IMR-90 (cell line): ENCODE measurements at regions not wholly inside any gene's neighbourhood (a gene's known extent, or its start where the extent isn't known, plus 50 kb on each side); places are given as distances from the start of the nearest gene placed in this dataset.

Experiments
- ATAC-seq: fragments of 200-7000 bp; cut with Tn5 transposase; 2 replicates; pipeline ENCODE4 v1.9.1; 2020; ENCODE audit warnings: low read depth, mild to moderate bottlenecking, moderate library complexity
- BruUV-seq: library from RNA; stranded (reverse); fragments of 400-500 nt; replicated peaks from 2 replicates; lab custom pipeline; 2021; lab: Mats Ljungman, UMichigan
- CTCF ChIA-PET: fragments of 300-600 bp; formaldehyde crosslinking; extraction: SDS; loops from one replicate; lab custom pipeline; 2021; ENCODE audit warnings: antibody characterized with exemption; lab: Yijun Ruan, JAX
- POLR2A ChIA-PET: fragments of 300-600 bp; sonication (Branson Sonifier 250); formaldehyde crosslinking; loops from one replicate; lab custom pipeline; 2022; ENCODE audit warnings: antibody characterized with exemption; ENCODE audit not compliant: unreplicated experiment; lab: Charles Lee
- DNase-seq: peaks from one replicate; pipeline ENCODE4 v3.0.0; 2013
- H2AFZ ChIP-seq: replicated peaks from 2 replicates; pipeline ENCODE3; 2013; ENCODE audit warnings: low read length, mild to moderate bottlenecking; ENCODE audit not compliant: poor library complexity
- H2AK5ac ChIP-seq: 2 replicates; pipeline ENCODE4 v1.6.1; 2013; ENCODE audit warnings: low read depth, low read length, inconsistent platforms
- H2AK9ac ChIP-seq: replicated peaks from 2 replicates; pipeline ENCODE3; 2013; ENCODE audit warnings: mild to moderate bottlenecking, low read depth, low read length, moderate library complexity; ENCODE audit not compliant: poor library complexity
- H2BK120ac ChIP-seq: 2 replicates; pipeline ENCODE4 v1.6.1; 2013; ENCODE audit warnings: low read depth, low read length, inconsistent platforms
- H2BK15ac ChIP-seq: 3 replicates; pipeline ENCODE4 v1.6.1; 2013; ENCODE audit warnings: low read depth, low read length, inconsistent platforms
- H2BK20ac ChIP-seq: 2 replicates; pipeline ENCODE4 v1.6.1; 2013; ENCODE audit warnings: low read depth, mild to moderate bottlenecking, inconsistent platforms, low read length, moderate library complexity
- H2BK5ac ChIP-seq: 2 replicates; pipeline ENCODE4 v1.6.1; 2013; ENCODE audit warnings: mild to moderate bottlenecking, low read depth, low read length, inconsistent platforms; ENCODE audit not compliant: poor library complexity, severe bottlenecking
- H3K14ac ChIP-seq: replicated peaks from 2 replicates; pipeline ENCODE4 v1.6.1; 2013; ENCODE audit warnings: low read depth, low read length, inconsistent platforms
- H3K18ac ChIP-seq: 2 replicates; pipeline ENCODE4 v1.6.1; 2013; ENCODE audit warnings: low read depth, low read length, control low read depth
- H3K23ac ChIP-seq: 2 replicates; pipeline ENCODE4 v1.6.1; 2013; ENCODE audit warnings: low read depth, low read length, inconsistent platforms
- H3K27ac ChIP-seq: 2 replicates; pipeline ENCODE4 v1.5.1; 2013; ENCODE audit warnings: mild to moderate bottlenecking, control low read depth, low read length; ENCODE audit not compliant: insufficient read depth
- H3K27me3 ChIP-seq: 2 replicates; pipeline ENCODE4 v1.6.1; 2013; ENCODE audit warnings: low read length; ENCODE audit not compliant: control insufficient read depth, insufficient read depth
- H3K36me3 ChIP-seq: 2 replicates; pipeline ENCODE4 v1.6.1; 2013; ENCODE audit warnings: low read length, mixed read lengths; ENCODE audit not compliant: control insufficient read depth, insufficient read depth
- H3K4ac ChIP-seq: 2 replicates; pipeline ENCODE4 v1.6.1; 2013; ENCODE audit warnings: low read depth, low read length, inconsistent platforms
- H3K4me1 ChIP-seq: 2 replicates; pipeline ENCODE4 v1.6.1; 2013; ENCODE audit warnings: low read length, mixed read lengths; ENCODE audit not compliant: control insufficient read depth, insufficient read depth
- H3K4me2 ChIP-seq: 2 replicates; pipeline ENCODE4 v1.6.1; 2013; ENCODE audit warnings: low read depth, mild to moderate bottlenecking, control low read depth, low read length, moderate library complexity
- H3K4me3 ChIP-seq: 2 replicates; pipeline ENCODE4 v1.5.1; 2013; ENCODE audit warnings: low read depth, mild to moderate bottlenecking, control low read depth, low read length, moderate library complexity; ENCODE audit not compliant: insufficient read depth
- H3K56ac ChIP-seq: 2 replicates; pipeline ENCODE4 v1.6.1; 2013; ENCODE audit warnings: low read length, inconsistent platforms; ENCODE audit not compliant: insufficient read depth; ENCODE audit errors: extremely low read depth
- H3K79me1 ChIP-seq, 2 experiments: 2 replicates each; pipeline ENCODE4 v1.6.1; 2013; ENCODE audit warnings: low read length in 2 of 2, inconsistent platforms in 1 of 2, low read depth in 1 of 2
- H3K9ac ChIP-seq: 2 replicates; pipeline ENCODE4 v1.6.1; 2013; ENCODE audit warnings: low read depth, low read length, control low read depth
- H3K9me1 ChIP-seq: 2 replicates; pipeline ENCODE4 v1.6.1; 2013; ENCODE audit warnings: low read length, inconsistent platforms; ENCODE audit not compliant: insufficient read depth
- H3K9me3 ChIP-seq: 2 replicates; pipeline ENCODE4 v1.6.1; 2013; ENCODE audit warnings: low read length; ENCODE audit not compliant: control insufficient read depth, insufficient read depth
- H4K20me1 ChIP-seq: 2 replicates; pipeline ENCODE4 v1.6.1; 2013; ENCODE audit warnings: low read length, inconsistent platforms; ENCODE audit not compliant: insufficient read depth
- H4K5ac ChIP-seq: 2 replicates; pipeline ENCODE4 v1.6.1; 2013; ENCODE audit warnings: mild to moderate bottlenecking, low read depth, low read length, control low read depth
- H4K8ac ChIP-seq, 2 experiments: 2 replicates each; pipeline ENCODE4 v1.6.1; 2013; ENCODE audit warnings: low read depth in 2 of 2, low read length in 2 of 2, control low read depth in 1 of 2, inconsistent platforms in 1 of 2
- H4K91ac ChIP-seq: 2 replicates; pipeline ENCODE4 v1.6.1; 2013; ENCODE audit warnings: low read depth, low read length, inconsistent platforms; ENCODE audit not compliant: insufficient read depth
- POLR2A ChIP-seq: IDR thresholded peaks from 2 replicates; pipeline ENCODE4 v1.6.1; 2012; ENCODE audit warnings: mild to moderate bottlenecking, low read depth, low read length
- WGBS, 2 experiments: methylation state at CpG; one replicate each; pipeline versions ENCODE4 v1.1.5 to v1.1.7; 2013; ENCODE audit warnings: missing lambda C conversion rate in 2 of 2; ENCODE audit not compliant: insufficient read length in 1 of 2; ENCODE audit errors: extremely low coverage in 2 of 2; 5-methylcytosine and 5-hydroxymethylcytosine counted together
- dilution Hi-C: fragments of 300-500 bp; cut with HindIII; formaldehyde crosslinking; loops from one replicate; pipeline ENCODE4 v1.14.3; 2018; ENCODE audit warnings: low sequenced_read_pairs; ENCODE audit not compliant: unreplicated experiment
- in situ Hi-C: fragments of 300-500 bp; cut with MboI; formaldehyde crosslinking; loops from 3 replicates; pipeline ENCODE4 v1.14.3; 2019; ENCODE audit warnings: low sequenced_read_pairs, inconsistent platforms, mixed read lengths
- intact Hi-C: fragments of 100-400 bp; cut with micrococcal nuclease; formaldehyde crosslinking; loops from 2 replicates; pipeline ENCODE4 v1.10.0; 2022

- Histone ChIP-seq H4K8ac (no peak overlapping the region), H3K4ac (no peak overlapping the region), H3K4me3 (no peak overlapping the region), H2AK9ac (no peak overlapping the region), H3K18ac (no peak overlapping the region), H3K9me3 (peaks cover 17% of the 10 kb centered on the region; the same call in 1 of the 2 replicates), H3K56ac (no peak overlapping the region), H2BK120ac (no peak overlapping the region), H3K27ac (no peak overlapping the region), H3K9me1 (no peaks in the 10 kb centered on the region), H4K91ac (no peak overlapping the region), H3K36me3 (no peaks in the 10 kb centered on the region), H3K14ac (no peak overlapping the region), H3K4me2 (no peak overlapping the region), H4K5ac (no peak overlapping the region), H3K4me1 (no peaks in the 10 kb centered on the region), H3K79me1 (no peaks in the 10 kb centered on the region), H3K23ac (no peak overlapping the region), H2BK15ac (no peak overlapping the region), H2BK5ac (no peak overlapping the region), H2AFZ (no peak overlapping the region), H2BK20ac (no peak overlapping the region), H2AK5ac (no peak overlapping the region), H4K20me1 (no peaks in the 10 kb centered on the region), H3K27me3 (peaks cover 27% of the 10 kb centered on the region), H3K9ac (no peak overlapping the region)
- dilution Hi-C loops (no loop called here), intact Hi-C loops (no loop called here), in situ Hi-C loops (no loop called here)
- ChIA-PET CTCF (no interaction called here), POLR2A (no interaction called here)
- TF ChIP-seq POLR2A = no peak
- no CpG with 5 or more reads among the region's 1 CpG for WGBS, 2 experiments
- no TSS peak for BruUV-seq
- no peak for ATAC-seq
- DNase-seq = no peak
Observed at GRCh38 chr11:71383461-71383860, 64.7 kb downstream of the DHCR7 start.
